Activated CD4-positive, alpha-beta T cell treated with anti-CD3 and anti-CD28 coated beads, Interleukin-2, amount 50 U/mL, for 16 hours (primary cell): ENCODE measurements at regions not wholly inside any gene's neighbourhood (a gene's known extent, or its start where the extent isn't known, plus 50 kb on each side); places are given as distances from the start of the nearest gene placed in this dataset.

Experiments
- DNase-seq: peaks from one replicate; pipeline ENCODE4 v3.0.0-alpha.2; 2020

DNA sequence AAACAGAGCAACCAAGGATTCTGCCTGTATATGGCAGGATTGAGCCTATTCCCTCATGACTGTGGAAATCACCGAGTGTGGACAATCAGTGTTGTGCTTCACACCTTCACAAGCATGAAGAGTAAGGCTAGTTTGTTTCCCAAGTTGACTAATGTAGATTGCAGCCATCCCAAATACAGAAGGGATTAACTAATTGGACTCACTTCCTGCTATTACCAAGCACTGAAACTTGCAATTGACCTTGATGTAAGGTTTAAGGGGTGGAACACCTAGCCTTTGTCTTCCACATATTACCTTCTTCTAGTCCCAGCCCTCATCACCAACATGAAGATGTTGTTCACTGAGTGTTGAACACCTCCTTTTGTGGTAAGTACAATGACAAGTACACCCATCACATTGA is 120.9 kb upstream of the RND3 start:
- no peak for DNase-seq

DNA sequence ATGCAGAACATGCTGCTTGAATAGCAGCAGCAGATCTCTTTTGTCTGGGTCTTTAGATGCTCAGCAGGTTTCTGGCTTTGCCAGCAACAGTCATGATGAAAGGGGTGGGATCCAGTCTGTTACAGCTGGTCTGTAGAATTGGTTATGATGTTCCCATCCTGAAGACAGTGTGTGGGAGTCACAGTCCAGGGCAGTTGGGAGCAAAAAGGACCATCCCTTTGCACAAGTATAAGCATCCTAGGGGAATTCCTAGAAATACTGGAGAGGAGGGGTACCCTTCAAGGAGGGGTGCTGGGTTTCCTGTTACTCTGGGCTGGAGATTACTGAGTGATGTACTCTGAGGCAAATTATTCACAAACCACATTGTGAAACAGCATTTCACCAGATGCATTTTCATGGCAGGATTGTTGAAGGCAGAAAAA is 119.9 kb upstream of the RND3 start:
- DNase-seq: no peak

GRCh38 chr2:150606380-150607060 is 119.1 kb upstream of the RND3 start:
- no peak for DNase-seq

DNA sequence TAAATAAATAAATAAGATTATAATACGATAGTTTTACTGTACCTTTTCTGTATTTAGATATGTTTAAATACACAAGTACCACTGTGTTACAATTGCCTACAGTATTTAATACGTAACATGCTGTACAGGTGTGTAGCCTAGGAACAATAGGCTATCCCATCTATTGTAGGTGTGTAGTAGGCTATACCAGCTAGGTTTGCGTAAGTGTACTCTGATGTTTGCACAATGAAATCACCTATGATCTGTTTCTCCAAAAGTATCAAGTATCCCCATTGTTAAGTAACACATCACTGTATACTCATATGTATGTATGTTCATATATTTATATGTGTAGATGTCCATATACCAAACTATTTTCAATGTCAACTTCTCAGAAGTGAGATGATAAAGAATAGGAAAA is 118.2 kb upstream of the RND3 start:
- no peak for DNase-seq

DNA sequence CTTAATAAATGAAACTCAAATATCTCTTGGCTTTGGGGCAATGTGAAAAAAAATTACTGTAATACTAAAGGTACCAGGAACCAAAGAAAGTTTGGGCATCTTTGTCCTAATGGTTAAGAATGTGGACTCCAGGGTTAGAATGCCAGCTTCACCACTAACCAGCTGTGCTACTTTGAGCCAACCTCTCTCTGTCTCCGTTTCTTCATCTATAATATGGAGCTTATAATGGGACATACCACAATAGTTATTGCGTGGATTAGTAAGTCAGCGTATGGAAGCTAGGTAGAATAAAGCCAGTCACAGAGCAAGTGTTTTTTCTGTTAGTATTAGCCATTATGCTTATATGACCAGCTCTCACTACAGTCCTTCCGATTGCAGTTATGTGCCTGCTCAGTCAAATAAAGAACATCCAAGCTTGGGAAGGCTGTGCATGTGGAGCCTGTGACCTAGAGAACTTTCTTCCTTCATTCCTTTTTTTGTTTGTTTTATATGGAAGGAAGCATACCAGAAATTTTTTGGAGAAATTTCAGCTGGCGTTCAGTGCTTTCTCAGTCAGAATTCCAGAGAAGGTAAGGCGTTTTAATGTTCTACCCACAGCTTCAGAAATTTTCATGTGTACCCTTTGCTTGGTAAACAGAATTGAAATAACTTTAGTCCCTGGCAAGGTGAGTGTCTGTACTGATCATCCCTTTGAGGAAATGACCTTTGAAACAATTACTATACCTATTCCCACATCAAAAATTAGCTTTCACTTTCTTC is 114.0 kb upstream of the RND3 start:
- DNase-seq: no peak

- DNase-seq: no peak
Measured at GRCh38 chr2:150599889-150600288, 112.4 kb upstream of the RND3 start.

GRCh38 chr2:150598383-150598782 is 110.9 kb upstream of the RND3 start:
- no peak for DNase-seq

- no peak for DNase-seq
Measured at GRCh38 chr2:150595803-150596470, 108.5 kb upstream of the RND3 start.

- DNase-seq: no peak
Measured at GRCh38 chr2:150594299-150594698, 106.8 kb upstream of the RND3 start.

DNA sequence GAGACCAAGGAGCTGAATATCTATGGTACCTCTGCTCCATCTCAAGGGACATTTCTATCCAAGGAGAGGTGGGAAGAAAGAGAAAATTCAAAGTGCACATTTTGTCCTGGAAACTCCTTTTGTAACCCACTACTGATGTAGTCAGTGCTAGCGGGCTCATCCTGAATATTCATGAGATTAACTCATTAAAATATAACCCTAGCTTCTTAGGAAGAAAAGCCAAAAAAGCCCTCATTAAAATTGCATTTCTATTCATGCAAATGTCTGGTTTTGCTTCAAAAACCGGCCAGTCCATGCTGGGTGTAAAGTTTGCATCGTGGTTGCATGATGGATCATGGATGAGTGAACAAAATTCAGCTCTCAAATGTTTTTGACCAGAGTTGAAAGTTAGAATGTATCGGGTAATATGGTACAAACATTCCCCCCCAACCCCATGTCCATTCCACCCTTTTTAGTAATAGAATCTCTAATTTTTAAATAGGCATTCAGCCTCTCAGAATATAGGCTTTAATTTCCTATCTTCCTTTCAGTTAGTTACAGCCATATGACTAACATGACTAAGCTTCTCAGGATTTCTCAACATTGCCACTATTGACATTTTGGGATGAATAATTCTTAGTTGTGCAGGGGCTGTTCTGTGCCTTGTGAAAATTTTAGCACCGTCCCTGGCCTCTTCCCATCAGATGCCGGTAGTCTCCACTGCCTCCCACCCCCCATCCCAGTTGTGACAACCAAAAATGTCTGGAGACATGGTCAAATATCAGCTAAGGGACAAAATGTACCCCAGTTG is 104.2 kb upstream of the RND3 start:
- DNase-seq: no peak

GRCh38 chr2:150589681-150590080 is 102.2 kb upstream of the RND3 start:
- no peak for DNase-seq

- DNase-seq: no peak
Measured at GRCh38 chr2:150588506-150588870, 101.0 kb upstream of the RND3 start.

- no peak for DNase-seq
Measured at GRCh38 chr2:150587547-150588505, 100.4 kb upstream of the RND3 start.

- no peak for DNase-seq
Measured at GRCh38 chr2:150586858-150587257, 99.4 kb upstream of the RND3 start.

GRCh38 chr2:150585221-150585971 is 97.9 kb upstream of the RND3 start:
- DNase-seq: no peak

DNA sequence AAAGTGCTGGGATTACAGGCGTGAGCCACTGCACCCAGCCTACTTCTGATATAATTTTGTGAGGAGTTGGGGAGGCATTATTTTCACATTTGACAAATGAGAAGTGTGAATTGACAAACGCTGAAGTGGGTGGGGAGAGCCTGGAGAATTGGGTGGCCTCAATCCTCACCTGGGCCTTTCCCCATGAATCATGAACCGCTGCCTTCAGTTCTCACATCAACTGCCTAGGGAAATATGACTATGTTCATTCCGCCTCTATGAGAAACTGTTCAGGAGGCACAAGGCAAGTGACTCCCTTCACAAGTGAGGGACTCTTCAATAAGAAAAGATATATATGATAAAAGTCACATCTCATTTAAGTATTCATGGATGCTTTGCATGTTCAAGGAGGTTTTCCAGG is 96.6 kb upstream of the RND3 start:
- DNase-seq: no peak

DNA sequence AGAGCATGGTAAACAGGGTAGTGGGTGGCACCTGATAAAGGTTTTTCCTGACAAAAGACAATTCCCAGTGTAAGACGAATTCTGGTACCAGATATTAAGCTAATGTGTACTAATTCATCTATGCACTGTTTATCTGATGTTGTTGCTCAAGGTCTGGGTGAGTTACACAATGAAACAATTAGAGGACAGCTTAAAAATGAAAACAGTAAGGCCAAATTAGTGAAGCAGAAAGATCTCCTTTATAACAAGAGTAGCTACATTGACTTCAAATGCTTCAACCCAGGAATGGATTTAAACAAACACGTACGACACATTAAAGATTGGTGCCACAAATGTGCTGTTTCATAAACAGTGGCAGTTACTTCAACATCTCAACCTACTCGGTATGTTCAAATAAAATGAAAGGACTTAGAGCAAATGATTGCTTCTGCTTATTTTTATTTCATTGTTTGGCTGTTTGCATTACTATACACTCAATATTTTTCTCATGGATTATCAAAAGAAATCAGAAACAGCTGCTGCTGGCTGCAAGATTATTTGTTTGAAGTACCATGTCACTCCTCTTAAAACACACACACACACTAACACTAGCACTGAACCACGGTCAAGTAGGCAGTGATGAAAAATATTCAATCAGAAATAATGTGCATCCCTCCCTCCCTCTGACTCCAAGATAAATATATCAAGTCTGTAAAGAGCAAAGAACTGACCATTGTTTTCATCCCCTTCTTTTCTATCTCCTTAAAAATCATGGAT is 94.4 kb upstream of the RND3 start:
- no peak for DNase-seq

- DNase-seq: no peak
Measured at GRCh38 chr2:150578481-150578880, 91.0 kb upstream of the RND3 start.

- DNase-seq: no peak
Measured at GRCh38 chr2:150575861-150576260, 88.4 kb upstream of the RND3 start.

GRCh38 chr2:150572961-150573395 is 85.5 kb upstream of the RND3 start:
- no peak for DNase-seq
